H9 (cell line): ENCODE measurements at regions not wholly inside any gene's neighbourhood (a gene's known extent, or its start where the extent isn't known, plus 50 kb on each side); places are given as distances from the start of the nearest gene placed in this dataset.

ENCODE experiments used
- DNase-seq: peaks from one replicate; pipeline ENCODE4 v3.0.0-alpha.2; 2017
- H2AFZ ChIP-seq: one replicate; pipeline ENCODE4 v1.6.1; 2013; ENCODE audit warnings: mild to moderate bottlenecking, low read length, control low read depth, moderate library complexity
- H2AK5ac ChIP-seq: 2 replicates; pipeline ENCODE4 v1.6.1; 2013; ENCODE audit warnings: low read length, control low read depth, mixed read lengths; ENCODE audit not compliant: insufficient read length
- H2BK120ac ChIP-seq: one replicate; pipeline ENCODE4 v1.6.1; 2013; ENCODE audit warnings: low read depth, mild to moderate bottlenecking, low read length, control low read depth, inconsistent platforms; ENCODE audit not compliant: poor library complexity, severe bottlenecking
- H2BK12ac ChIP-seq: 2 replicates; pipeline ENCODE4 v1.6.1; 2013; ENCODE audit warnings: low read length, control low read depth, mixed read lengths, low read depth; ENCODE audit not compliant: insufficient read length
- H2BK15ac ChIP-seq: 2 replicates; pipeline ENCODE4 v1.6.1; 2013; ENCODE audit warnings: low read depth, low read length, control low read depth
- H2BK20ac ChIP-seq: one replicate; pipeline ENCODE4 v1.6.1; 2013; ENCODE audit warnings: low read depth, mild to moderate bottlenecking, low read length, control low read depth, inconsistent platforms; ENCODE audit not compliant: poor library complexity, severe bottlenecking
- H2BK5ac ChIP-seq: 2 replicates; pipeline ENCODE4 v1.6.1; 2013; ENCODE audit warnings: low read length, control low read depth, mixed read lengths; ENCODE audit not compliant: insufficient read length
- H3K14ac ChIP-seq: 2 replicates; pipeline ENCODE4 v1.6.1; 2013; ENCODE audit warnings: low read length, control low read depth; ENCODE audit not compliant: insufficient read depth
- H3K18ac ChIP-seq: 2 replicates; pipeline ENCODE4 v1.6.1; 2013; ENCODE audit warnings: low read depth, mild to moderate bottlenecking, mixed read lengths, low read length, control low read depth; ENCODE audit not compliant: insufficient read length
- H3K23ac ChIP-seq: 2 replicates; pipeline ENCODE4 v1.6.1; 2013; ENCODE audit warnings: low read length, control low read depth, mixed read lengths, low read depth; ENCODE audit not compliant: insufficient read length
- H3K23me2 ChIP-seq: 2 replicates; pipeline ENCODE4 v1.6.1; 2013; ENCODE audit warnings: low read depth, mild to moderate bottlenecking, mixed read lengths, low read length, control low read depth; ENCODE audit not compliant: insufficient read length, poor library complexity, severe bottlenecking
- H3K27ac ChIP-seq: 2 replicates; pipeline ENCODE4 v1.5.1; 2013; ENCODE audit warnings: low read length, control low read depth, mixed read lengths, low read depth; ENCODE audit not compliant: insufficient read length
- H3K27me3 ChIP-seq: 2 replicates; pipeline ENCODE4 v1.6.1; 2013; ENCODE audit warnings: low read length, control low read depth, inconsistent platforms; ENCODE audit not compliant: insufficient read depth
- H3K4ac ChIP-seq: 2 replicates; pipeline ENCODE4 v1.6.1; 2013; ENCODE audit warnings: low read depth, mild to moderate bottlenecking, control low read depth, inconsistent platforms, low read length, moderate library complexity
- H3K4me1 ChIP-seq: 2 replicates; pipeline ENCODE4 v1.6.1; 2013; ENCODE audit warnings: low read length, control low read depth, inconsistent platforms; ENCODE audit not compliant: insufficient read depth
- H3K4me2 ChIP-seq: 2 replicates; pipeline ENCODE4 v1.6.1; 2013; ENCODE audit warnings: low read length, control low read depth, mixed read lengths; ENCODE audit not compliant: insufficient read length, insufficient read depth
- H3K56ac ChIP-seq: 2 replicates; pipeline ENCODE4 v1.6.1; 2013; ENCODE audit warnings: low read depth, mild to moderate bottlenecking, mixed read lengths, low read length, control low read depth; ENCODE audit not compliant: insufficient read length
- H3K79me1 ChIP-seq: 2 replicates; pipeline ENCODE4 v1.6.1; 2013; ENCODE audit warnings: low read depth, mild to moderate bottlenecking, moderate library complexity, low read length, control low read depth, inconsistent platforms; ENCODE audit not compliant: insufficient read depth, poor library complexity, severe bottlenecking
- H3K79me2 ChIP-seq: 2 replicates; pipeline ENCODE4 v1.6.1; 2013; ENCODE audit warnings: low read length, control low read depth, inconsistent platforms; ENCODE audit not compliant: insufficient read depth
- H3K9ac ChIP-seq: 2 replicates; pipeline ENCODE4 v1.6.1; 2013; ENCODE audit warnings: low read length, control low read depth, mixed read lengths; ENCODE audit not compliant: insufficient read length; ENCODE audit errors: extremely low read depth
- H3K9me3 ChIP-seq: one replicate; pipeline ENCODE4 v1.6.1; 2013; ENCODE audit warnings: low read depth, low read length, inconsistent platforms; ENCODE audit not compliant: control insufficient read depth
- H3T11ph ChIP-seq: one replicate; pipeline ENCODE4 v1.6.1; 2013; ENCODE audit warnings: mild to moderate bottlenecking, low read length, control low read depth, inconsistent platforms
- H4K20me1 ChIP-seq: one replicate; pipeline ENCODE4 v1.6.1; 2013; ENCODE audit not compliant: control insufficient read depth, insufficient read length, insufficient read depth
- H4K5ac ChIP-seq: 2 replicates; pipeline ENCODE4 v1.6.1; 2013; ENCODE audit warnings: low read depth, mild to moderate bottlenecking, mixed read lengths, low read length, control low read depth; ENCODE audit not compliant: insufficient read length
- H4K8ac ChIP-seq: replicated peaks from 2 replicates; pipeline ENCODE4 v1.6.1; 2013; ENCODE audit warnings: low read length, control low read depth, mixed read lengths, low read depth; ENCODE audit not compliant: insufficient read length
- H4K91ac ChIP-seq: 2 replicates; pipeline ENCODE4 v1.6.1; 2013; ENCODE audit warnings: low read depth, mild to moderate bottlenecking, moderate library complexity, mixed read lengths, low read length, control low read depth; ENCODE audit not compliant: insufficient read length
- H3K27ac Mint-ChIP-seq, 3 experiments: 2 replicates in 2 of 3; 3 replicates in 1 of 3; pipeline ENCODE4 v1.8.0; 2020 to 2021; ENCODE audit warnings: mixed read lengths in 3 of 3, mild to moderate bottlenecking in 1 of 3, moderate library complexity in 1 of 3
- H3K27me3 Mint-ChIP-seq: 2 replicates; pipeline ENCODE4 v1.8.0; 2021; ENCODE audit warnings: low read depth, mild to moderate bottlenecking, moderate library complexity, mixed read lengths
- H3K36me3 Mint-ChIP-seq, 3 experiments: 2 replicates in 2 of 3; 3 replicates in 1 of 3; pipeline ENCODE4 v1.8.0; 2020 to 2021; ENCODE audit warnings: low read depth in 3 of 3, mixed read lengths in 3 of 3; ENCODE audit not compliant: insufficient read depth in 1 of 3
- H3K4me1 Mint-ChIP-seq, 2 experiments: 2 replicates each; pipeline ENCODE4 v1.8.0; 2020; ENCODE audit warnings: mixed read lengths in 2 of 2
- H3K4me3 Mint-ChIP-seq, 2 experiments: 2 replicates in 1 of 2; 3 replicates in 1 of 2; pipeline ENCODE4 v1.8.0; 2020 to 2021; ENCODE audit warnings: mild to moderate bottlenecking in 2 of 2, mixed read lengths in 2 of 2, moderate library complexity in 1 of 2
- H3K9me3 Mint-ChIP-seq, 2 experiments: 2 replicates in 1 of 2; 3 replicates in 1 of 2; pipeline ENCODE4 v1.8.0; 2020; ENCODE audit warnings: mild to moderate bottlenecking in 2 of 2, mixed read lengths in 2 of 2, moderate library complexity in 1 of 2
- WGBS: extraction: QIAGEN DNeasy Blood & Tissue Kit; methylation state at CpG from one replicate; pipeline ENCODE4 v1.1.7; 2013; ENCODE audit warnings: missing lambda C conversion rate, low lambda C conversion rate, mixed read lengths; ENCODE audit not compliant: insufficient read length; ENCODE audit errors: extremely low coverage; 5-methylcytosine and 5-hydroxymethylcytosine counted together
- TF ChIP-seq, protein P1 (sequence below): fragments of 200-600 bp; sonication (generic); conservative IDR thresholded peaks from 3 replicates; pipeline ENCODE4 v1.8.0; 2021; ENCODE audit warnings: antibody characterized with exemption, mild to moderate bottlenecking

DNA sequence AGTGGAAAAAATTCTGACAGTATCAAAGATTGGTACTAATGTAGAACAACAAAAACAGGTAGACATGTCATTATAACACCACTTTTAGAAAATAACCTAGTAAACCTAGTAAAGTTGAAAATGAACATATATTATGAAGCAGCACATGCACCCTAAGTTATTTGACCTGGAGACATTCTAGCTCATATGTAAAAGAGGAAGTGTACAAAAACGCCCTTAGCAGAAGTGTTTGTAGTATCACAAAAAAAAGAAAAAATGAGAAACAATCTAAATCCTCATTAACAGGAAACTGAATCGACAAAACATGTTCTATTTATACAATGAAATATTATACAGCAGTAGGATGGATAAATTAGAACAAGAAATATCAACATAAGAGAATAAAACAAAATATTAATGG, 318.9 kb upstream of the PPP1R2C start:
- no peak overlapping the region for H4K91ac ChIP-seq
- no peak overlapping the region for H3K4me2 ChIP-seq
- no peaks in the 10 kb centered on the region for H3K79me2 ChIP-seq
- Mint-ChIP-seq H3K36me3 (peaks cover 0 to 4% (median 0%) of the 10 kb centered on the region in 3 experiments; a peak in 1 of 7 replicates), H3K27me3 (no peaks in the 10 kb centered on the region), H3K4me3 (no peak overlapping the region), H3K9me3 (peaks cover 0 to 14% of the 10 kb centered on the region in 2 experiments; a peak in 3 of 5 replicates), H3K4me1 (no peaks in the 10 kb centered on the region), H3K27ac (no peak overlapping the region)
- no peak overlapping the region for H4K8ac ChIP-seq
- no peaks in the 10 kb centered on the region for H3K27me3 ChIP-seq
- WGBS, result no CpG with 5 or more reads among the region's 2 CpGs
- DNase-seq, result no peak
- no peak overlapping the region for H2BK15ac ChIP-seq
- H3K56ac ChIP-seq, result no peak overlapping the region
- H3K4ac ChIP-seq, result no peak overlapping the region
- H3K23ac ChIP-seq, result no peak overlapping the region
- no peaks in the 10 kb centered on the region for H3K23me2 ChIP-seq
- H2AK5ac ChIP-seq, result no peak overlapping the region
- H3K9me3 ChIP-seq, result no peaks in the 10 kb centered on the region
- no peaks in the 10 kb centered on the region for H3K79me1 ChIP-seq
- H2BK5ac ChIP-seq, result no peak overlapping the region
- TF ChIP-seq, protein P1, sequence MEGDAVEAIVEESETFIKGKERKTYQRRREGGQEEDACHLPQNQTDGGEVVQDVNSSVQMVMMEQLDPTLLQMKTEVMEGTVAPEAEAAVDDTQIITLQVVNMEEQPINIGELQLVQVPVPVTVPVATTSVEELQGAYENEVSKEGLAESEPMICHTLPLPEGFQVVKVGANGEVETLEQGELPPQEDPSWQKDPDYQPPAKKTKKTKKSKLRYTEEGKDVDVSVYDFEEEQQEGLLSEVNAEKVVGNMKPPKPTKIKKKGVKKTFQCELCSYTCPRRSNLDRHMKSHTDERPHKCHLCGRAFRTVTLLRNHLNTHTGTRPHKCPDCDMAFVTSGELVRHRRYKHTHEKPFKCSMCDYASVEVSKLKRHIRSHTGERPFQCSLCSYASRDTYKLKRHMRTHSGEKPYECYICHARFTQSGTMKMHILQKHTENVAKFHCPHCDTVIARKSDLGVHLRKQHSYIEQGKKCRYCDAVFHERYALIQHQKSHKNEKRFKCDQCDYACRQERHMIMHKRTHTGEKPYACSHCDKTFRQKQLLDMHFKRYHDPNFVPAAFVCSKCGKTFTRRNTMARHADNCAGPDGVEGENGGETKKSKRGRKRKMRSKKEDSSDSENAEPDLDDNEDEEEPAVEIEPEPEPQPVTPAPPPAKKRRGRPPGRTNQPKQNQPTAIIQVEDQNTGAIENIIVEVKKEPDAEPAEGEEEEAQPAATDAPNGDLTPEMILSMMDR, result no peak
- no peak overlapping the region for H2BK12ac ChIP-seq
- no peak overlapping the region for H2BK120ac ChIP-seq
- no peak overlapping the region for H2AFZ ChIP-seq
- H2BK20ac ChIP-seq, result no peak overlapping the region
- no peaks in the 10 kb centered on the region for H4K20me1 ChIP-seq
- no peaks in the 10 kb centered on the region for H3K4me1 ChIP-seq
- H3K9ac ChIP-seq, result no peak overlapping the region
- no peak overlapping the region for H4K5ac ChIP-seq
- H3K27ac ChIP-seq, result no peak overlapping the region
- H3T11ph ChIP-seq, result no peak overlapping the region
- H3K18ac ChIP-seq, result no peak overlapping the region
- H3K14ac ChIP-seq, result no peak overlapping the region
